Thyroid gland (tissue), 4 donors: ENCODE measurements at regions not wholly inside any gene's neighbourhood (a gene's known extent, or its start where the extent isn't known, plus 50 kb on each side); places are given as distances from the start of the nearest gene placed in this dataset.

Experiments
- CTCF ChIP-seq, 6 experiments: fragments of 200-600 bp in 3 of 6; fragments of 450-650 bp in 3 of 6; sonication (generic) in 3 of 6; IDR thresholded peaks; one replicate each; pipeline ENCODE4 v1.5.1; 2016 to 2019; ENCODE audit warnings: antibody characterized with exemption in 6 of 6, mild to moderate bottlenecking in 2 of 6, inconsistent platforms in 1 of 6, moderate library complexity in 1 of 6
- POLR2A ChIP-seq, 2 donors: fragments of 450-650 bp; IDR thresholded peaks; one replicate each; pipeline ENCODE4 v1.6.1; 2017; ENCODE audit warnings: antibody characterized with exemption in 2 of 2, mild to moderate bottlenecking in 2 of 2, moderate library complexity in 1 of 2

- no peak for TF ChIP-seq CTCF (IDR thresholded peaks at IDR 0.05)
- no peak for TF ChIP-seq POLR2A (IDR thresholded peaks at IDR 0.05)
Measured at GRCh38 chr15:94937242-94937641, 705.9 kb downstream of the MCTP2 start.
